ENCODE measurements at regions not wholly inside any gene's neighbourhood (a gene's known extent, or its start where the extent isn't known, plus 50 kb on each side); places are given as distances from the start of the nearest gene placed in this dataset.

DNA sequence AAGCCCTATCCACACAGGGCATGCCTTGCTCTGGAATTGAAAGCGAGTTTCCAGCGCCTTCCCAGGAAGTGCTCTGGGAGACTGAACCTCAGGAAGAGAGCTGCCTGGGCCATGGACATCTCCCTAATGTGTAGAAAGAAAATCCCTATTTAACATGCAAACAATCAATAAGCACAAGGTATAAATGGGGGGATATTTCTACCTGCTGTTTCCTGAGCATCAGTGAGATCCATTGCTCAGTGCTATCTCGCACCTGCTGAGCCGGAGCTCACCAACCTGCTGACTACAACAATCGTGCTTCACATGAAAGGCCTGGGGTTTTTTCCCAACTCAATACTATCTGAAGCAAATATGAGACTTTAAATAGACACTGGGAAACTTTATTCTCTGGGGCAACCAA, 584.0 kb downstream of the GLRX3 start:
- DNase-seq, result peak in 1 of 5 donors; percentile 6
- H3K9ac ChIP-seq (ENCODE audit: low read length in 3 of 3), result no peak overlapping the region
- intact Hi-C loops (cut with DNase I), result no loop called here

DNA sequence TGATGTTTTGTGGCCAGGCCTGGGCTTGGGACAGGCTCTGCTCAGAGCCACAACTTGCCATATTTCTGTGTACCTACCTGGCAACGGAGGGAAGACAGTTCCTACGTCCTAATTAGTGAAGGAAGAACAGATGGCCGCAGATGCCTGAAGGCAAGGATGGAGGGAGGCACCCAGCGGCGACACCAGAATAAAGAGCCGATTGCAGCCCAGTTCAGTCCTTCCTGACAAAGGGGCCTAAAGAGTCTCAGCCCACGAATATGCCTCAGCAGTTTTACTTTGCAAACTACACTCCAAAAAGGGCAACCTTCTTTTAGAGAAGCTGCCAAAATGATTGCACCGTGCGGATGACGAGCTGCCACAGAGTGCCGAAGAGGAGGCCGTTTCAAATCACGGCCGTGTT, 585.8 kb downstream of the GLRX3 start:
- Histone ChIP-seq H3K36me3 (ENCODE audit: control insufficient read depth in 2 of 3, insufficient read depth in 3 of 3, low read length in 3 of 3) (no peaks in the 10 kb centered on the region), H3K27ac (ENCODE audit: low read depth in 2 of 2, low read length in 2 of 2) (no peak overlapping the region), H3K4me3 (ENCODE audit: low read length in 3 of 3) (no peak overlapping the region), H3K27me3 (ENCODE audit: control insufficient read depth, insufficient read depth, low read length) (no peaks in the 10 kb centered on the region), H3K4me1 (ENCODE audit: control insufficient read depth in 2 of 3, insufficient read depth in 2 of 3, low read depth in 1 of 3, low read length in 3 of 3) (no peaks in the 10 kb centered on the region), H3K9me3 (ENCODE audit: control insufficient read depth in 2 of 3, insufficient read depth in 1 of 3, low read length in 3 of 3) (no peaks in the 10 kb centered on the region), H3K9ac (ENCODE audit: low read length in 3 of 3) (no peak overlapping the region)
- DNase-seq (peak in 1 of 5 donors; percentile 15), FAIRE-seq (no peak)
- TF ChIP-seq, protein P1, sequence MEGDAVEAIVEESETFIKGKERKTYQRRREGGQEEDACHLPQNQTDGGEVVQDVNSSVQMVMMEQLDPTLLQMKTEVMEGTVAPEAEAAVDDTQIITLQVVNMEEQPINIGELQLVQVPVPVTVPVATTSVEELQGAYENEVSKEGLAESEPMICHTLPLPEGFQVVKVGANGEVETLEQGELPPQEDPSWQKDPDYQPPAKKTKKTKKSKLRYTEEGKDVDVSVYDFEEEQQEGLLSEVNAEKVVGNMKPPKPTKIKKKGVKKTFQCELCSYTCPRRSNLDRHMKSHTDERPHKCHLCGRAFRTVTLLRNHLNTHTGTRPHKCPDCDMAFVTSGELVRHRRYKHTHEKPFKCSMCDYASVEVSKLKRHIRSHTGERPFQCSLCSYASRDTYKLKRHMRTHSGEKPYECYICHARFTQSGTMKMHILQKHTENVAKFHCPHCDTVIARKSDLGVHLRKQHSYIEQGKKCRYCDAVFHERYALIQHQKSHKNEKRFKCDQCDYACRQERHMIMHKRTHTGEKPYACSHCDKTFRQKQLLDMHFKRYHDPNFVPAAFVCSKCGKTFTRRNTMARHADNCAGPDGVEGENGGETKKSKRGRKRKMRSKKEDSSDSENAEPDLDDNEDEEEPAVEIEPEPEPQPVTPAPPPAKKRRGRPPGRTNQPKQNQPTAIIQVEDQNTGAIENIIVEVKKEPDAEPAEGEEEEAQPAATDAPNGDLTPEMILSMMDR (IDR thresholded peaks at IDR 0.05; ENCODE audit: borderline replicate concordance, extremely low read depth, insufficient read depth), result no peak
- intact Hi-C loops (cut with DNase I), result no loop called here

More for the DNA sequence above, 584.0 kb downstream of the GLRX3 start:
- TF ChIP-seq, protein P1 (IDR thresholded peaks at IDR 0.05; ENCODE audit: borderline replicate concordance, extremely low read depth, insufficient read depth), result no peak
- Histone ChIP-seq H3K9me3 (ENCODE audit: control insufficient read depth in 2 of 3, insufficient read depth in 1 of 3, low read length in 3 of 3) (no peaks in the 10 kb centered on the region), H3K36me3 (ENCODE audit: control insufficient read depth in 2 of 3, insufficient read depth in 3 of 3, low read length in 3 of 3) (no peaks in the 10 kb centered on the region), H3K4me1 (ENCODE audit: control insufficient read depth in 2 of 3, insufficient read depth in 2 of 3, low read depth in 1 of 3, low read length in 3 of 3) (no peaks in the 10 kb centered on the region), H3K4me3 (ENCODE audit: low read length in 3 of 3) (no peak overlapping the region), H3K27me3 (ENCODE audit: control insufficient read depth, insufficient read depth, low read length) (no peaks in the 10 kb centered on the region), H3K27ac (ENCODE audit: low read depth in 2 of 2, low read length in 2 of 2) (no peak overlapping the region)
- no peak for FAIRE-seq

- intact Hi-C loops (cut with DNase I), result no loop called here
- no peaks in the 10 kb centered on the region for H3K36me3 ChIP-seq (ENCODE audit: control insufficient read depth in 2 of 3, insufficient read depth in 3 of 3, low read length in 3 of 3)
- H3K27ac ChIP-seq (ENCODE audit: low read depth in 2 of 2, low read length in 2 of 2), result no peak overlapping the region
- no peaks in the 10 kb centered on the region for H3K9me3 ChIP-seq (ENCODE audit: control insufficient read depth in 2 of 3, insufficient read depth in 1 of 3, low read length in 3 of 3)
- H3K9ac ChIP-seq (ENCODE audit: low read length in 3 of 3), result no peak overlapping the region
- H3K27me3 ChIP-seq (ENCODE audit: control insufficient read depth, insufficient read depth, low read length), result no peaks in the 10 kb centered on the region
- TF ChIP-seq, protein P1 (IDR thresholded peaks at IDR 0.05; ENCODE audit: borderline replicate concordance, extremely low read depth, insufficient read depth), result no peak
- DNase-seq (peak in 1 of 5 donors; percentile 22), FAIRE-seq (no peak)
- H3K4me3 ChIP-seq (ENCODE audit: low read length in 3 of 3), result no peak overlapping the region
- no peaks in the 10 kb centered on the region for H3K4me1 ChIP-seq (ENCODE audit: control insufficient read depth in 2 of 3, insufficient read depth in 2 of 3, low read depth in 1 of 3, low read length in 3 of 3)
Observed at GRCh38 chr10:130723704-130724103, 587.5 kb downstream of the GLRX3 start.

DNA sequence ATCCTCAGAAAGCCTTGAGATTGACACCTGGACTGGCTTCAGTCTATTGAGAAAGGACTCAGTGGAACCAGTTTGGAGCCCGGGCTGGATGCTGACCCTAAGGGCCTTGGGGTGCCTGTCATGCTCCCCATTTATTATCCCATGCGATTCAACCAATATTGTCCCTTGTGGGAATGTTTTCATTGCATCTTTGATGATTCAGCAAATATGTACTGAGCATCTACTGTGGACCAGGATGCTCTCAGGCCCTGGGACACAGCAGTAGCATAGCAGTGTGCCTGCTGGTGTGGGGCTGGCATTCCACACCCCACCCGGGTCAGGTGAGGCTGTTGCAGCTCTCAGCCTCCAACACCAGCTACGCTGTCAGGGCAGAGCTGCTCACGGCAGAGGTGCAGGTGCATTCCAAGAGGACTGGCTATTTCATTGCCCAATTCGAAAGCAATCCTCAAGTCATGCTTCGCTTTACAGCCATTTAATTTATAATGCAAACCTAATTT, 586.0 kb downstream of the TCERG1L start:
- H3K27ac ChIP-seq (ENCODE audit: low read depth in 2 of 2, low read length in 2 of 2), result no peak overlapping the region
- no peak overlapping the region for H3K4me3 ChIP-seq (ENCODE audit: low read length in 3 of 3)
- DNase-seq (peak in 1 of 5 donors; percentile 22), FAIRE-seq (no peak)
- no peaks in the 10 kb centered on the region for H3K9me3 ChIP-seq (ENCODE audit: control insufficient read depth in 2 of 3, insufficient read depth in 1 of 3, low read length in 3 of 3)
- H3K9ac ChIP-seq (ENCODE audit: low read length in 3 of 3), result no peak overlapping the region
- intact Hi-C loops (cut with DNase I), result no loop called here
- H3K4me1 ChIP-seq (ENCODE audit: control insufficient read depth in 2 of 3, insufficient read depth in 2 of 3, low read depth in 1 of 3, low read length in 3 of 3), result no peaks in the 10 kb centered on the region
- H3K27me3 ChIP-seq (ENCODE audit: control insufficient read depth, insufficient read depth, low read length), result no peaks in the 10 kb centered on the region
- TF ChIP-seq, protein P1 (IDR thresholded peaks at IDR 0.05; ENCODE audit: borderline replicate concordance, extremely low read depth, insufficient read depth), result no peak
- H3K36me3 ChIP-seq (ENCODE audit: control insufficient read depth in 2 of 3, insufficient read depth in 3 of 3, low read length in 3 of 3), result no peaks in the 10 kb centered on the region
